K562 (cell line): ENCODE measurements at regions not wholly inside any gene's neighbourhood (a gene's known extent, or its start where the extent isn't known, plus 50 kb on each side); places are given as distances from the start of the nearest gene placed in this dataset.

Experiments used
- CREM ChIP-seq: IDR thresholded peaks from 2 replicates; pipeline ENCODE4 v1.6.1; 2014; ENCODE audit warnings: antibody characterized with exemption, low read depth
- ERF ChIP-seq: fragments of 450-650 bp; formaldehyde crosslinking; IDR thresholded peaks from 2 replicates; pipeline ENCODE4 v1.4.0; 2020; ENCODE audit warnings: mild to moderate bottlenecking, mixed read lengths
- HSF4 ChIP-seq: fragments of 250-450 bp; sonication (Bioruptor Pico); IDR thresholded peaks from 2 replicates; pipeline ENCODE4 v2.1.2; 2022; ENCODE audit warnings: mild to moderate bottlenecking, moderate library complexity, borderline replicate concordance
- MXI1 ChIP-seq: IDR thresholded peaks from 2 replicates; pipeline ENCODE4 v1.6.1; 2011; ENCODE audit warnings: low read depth, mild to moderate bottlenecking, improper control_type of control experiment, low read length
- RAD21 ChIP-seq, 2 experiments: fragments of 250-450 bp in 1 of 2; fragments of 450-650 bp in 1 of 2; sonication (Bioruptor Pico) in 1 of 2; formaldehyde crosslinking in 1 of 2; IDR thresholded peaks in 1 of 2; conservative IDR thresholded peaks in 1 of 2; 2 replicates each; pipeline versions ENCODE4 v1.4.0 to v1.8.0; 2020 to 2022; ENCODE audit warnings: mild to moderate bottlenecking in 2 of 2, moderate library complexity in 1 of 2
- SIN3B ChIP-seq: fragments of 450-650 bp; IDR thresholded peaks from 2 replicates; pipeline ENCODE4 v1.6.1; 2017; ENCODE audit warnings: low read depth, mild to moderate bottlenecking, moderate library complexity
- TRIM24 ChIP-seq, 2 experiments: fragments of 450-650 bp; IDR thresholded peaks; 2 replicates each; pipeline ENCODE4 v1.6.1; 2016
- ZBTB7A ChIP-seq: IDR thresholded peaks from 2 replicates; pipeline ENCODE4 v1.6.1; 2011; ENCODE audit warnings: low read depth, mild to moderate bottlenecking, low read length, moderate library complexity, borderline replicate concordance; ENCODE audit not compliant: control insufficient read depth
- TF ChIP-seq, protein P1 (sequence below): sonication (generic); formaldehyde crosslinking; IDR thresholded peaks from 2 replicates; pipeline ENCODE4 v1.9.0; 2022; ENCODE audit warnings: mild to moderate bottlenecking, missing genetic modification reagents
- TF ChIP-seq, protein P2 (sequence below), 3 experiments: IDR thresholded peaks in 2 of 3; conservative IDR thresholded peaks in 1 of 3; 2 replicates each; pipeline ENCODE4 v1.5.1; 2011 to 2012; ENCODE audit warnings: low read length in 3 of 3, mild to moderate bottlenecking in 3 of 3, control low read depth in 2 of 3, improper control_type of control experiment in 1 of 3, inconsistent platforms in 1 of 3, low read depth in 1 of 3, mixed read lengths in 1 of 3, moderate library complexity in 1 of 3; ENCODE audit not compliant: insufficient read depth in 2 of 3
- TF ChIP-seq, protein P3 (sequence below): fragments of 250-450 bp; sonication (Bioruptor Pico); IDR thresholded peaks from 2 replicates; pipeline ENCODE4 v1.4.0; 2020; ENCODE audit warnings: mild to moderate bottlenecking, moderate library complexity
- TF ChIP-seq, protein P4 (sequence below): fragments of 250-450 bp; sonication (Bioruptor Pico); IDR thresholded peaks from 2 replicates; pipeline ENCODE4 v1.5.0; 2020; ENCODE audit warnings: mild to moderate bottlenecking, borderline replicate concordance
- TF ChIP-seq, protein P5 (sequence below): sonication (generic); formaldehyde crosslinking; IDR thresholded peaks from 2 replicates; pipeline ENCODE4 v1.8.1; 2023; ENCODE audit warnings: mild to moderate bottlenecking, missing genetic modification reagents

DNA sequence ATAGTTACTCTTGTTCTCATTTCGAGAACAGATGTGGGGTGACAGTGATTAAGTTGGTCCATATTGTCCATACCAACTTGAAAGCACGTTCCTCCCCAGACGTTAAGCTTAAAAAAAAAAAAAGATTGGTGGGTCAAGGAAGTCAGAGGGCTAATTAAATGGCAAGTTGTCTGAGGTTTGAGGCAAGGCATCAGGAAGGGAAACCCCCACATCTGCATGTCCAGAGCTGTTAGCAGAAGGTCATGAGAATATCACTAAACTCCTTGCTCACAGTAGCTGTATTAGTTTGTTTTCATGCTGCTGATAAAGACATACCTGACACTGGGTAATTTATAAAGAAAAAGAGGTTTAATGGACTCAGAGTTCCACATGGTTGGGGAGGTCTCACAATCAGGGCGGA, 415.6 kb upstream of the FZD8 start:
- TF ChIP-seq HSF4 (CRISPR knock-in tag) (no peak), MXI1 (no peak), SIN3B (no peak), TRIM24 (IDR thresholded peaks at IDR 0.05) (no peak), CREM (no peak), ERF (CRISPR knock-in tag) (no peak), RAD21 (CRISPR knock-in tag; conservative IDR thresholded peaks at IDR 0.05 in 1 of 2, IDR thresholded peaks at IDR 0.05 in 1 of 2) (no peak), ZBTB7A (no peak)
- TF ChIP-seq, protein P1, sequence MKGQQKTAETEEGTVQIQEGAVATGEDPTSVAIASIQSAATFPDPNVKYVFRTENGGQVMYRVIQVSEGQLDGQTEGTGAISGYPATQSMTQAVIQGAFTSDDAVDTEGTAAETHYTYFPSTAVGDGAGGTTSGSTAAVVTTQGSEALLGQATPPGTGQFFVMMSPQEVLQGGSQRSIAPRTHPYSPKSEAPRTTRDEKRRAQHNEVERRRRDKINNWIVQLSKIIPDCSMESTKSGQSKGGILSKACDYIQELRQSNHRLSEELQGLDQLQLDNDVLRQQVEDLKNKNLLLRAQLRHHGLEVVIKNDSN (CRISPR knock-in tag): no peak
- TF ChIP-seq, protein P2, sequence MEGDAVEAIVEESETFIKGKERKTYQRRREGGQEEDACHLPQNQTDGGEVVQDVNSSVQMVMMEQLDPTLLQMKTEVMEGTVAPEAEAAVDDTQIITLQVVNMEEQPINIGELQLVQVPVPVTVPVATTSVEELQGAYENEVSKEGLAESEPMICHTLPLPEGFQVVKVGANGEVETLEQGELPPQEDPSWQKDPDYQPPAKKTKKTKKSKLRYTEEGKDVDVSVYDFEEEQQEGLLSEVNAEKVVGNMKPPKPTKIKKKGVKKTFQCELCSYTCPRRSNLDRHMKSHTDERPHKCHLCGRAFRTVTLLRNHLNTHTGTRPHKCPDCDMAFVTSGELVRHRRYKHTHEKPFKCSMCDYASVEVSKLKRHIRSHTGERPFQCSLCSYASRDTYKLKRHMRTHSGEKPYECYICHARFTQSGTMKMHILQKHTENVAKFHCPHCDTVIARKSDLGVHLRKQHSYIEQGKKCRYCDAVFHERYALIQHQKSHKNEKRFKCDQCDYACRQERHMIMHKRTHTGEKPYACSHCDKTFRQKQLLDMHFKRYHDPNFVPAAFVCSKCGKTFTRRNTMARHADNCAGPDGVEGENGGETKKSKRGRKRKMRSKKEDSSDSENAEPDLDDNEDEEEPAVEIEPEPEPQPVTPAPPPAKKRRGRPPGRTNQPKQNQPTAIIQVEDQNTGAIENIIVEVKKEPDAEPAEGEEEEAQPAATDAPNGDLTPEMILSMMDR (IDR thresholded peaks at IDR 0.05 in 2 of 3, conservative IDR thresholded peaks at IDR 0.05 in 1 of 3; ENCODE audit: insufficient read depth in 2 of 3, low read depth in 1 of 3, low read length in 3 of 3): no peak
- TF ChIP-seq, protein P3, sequence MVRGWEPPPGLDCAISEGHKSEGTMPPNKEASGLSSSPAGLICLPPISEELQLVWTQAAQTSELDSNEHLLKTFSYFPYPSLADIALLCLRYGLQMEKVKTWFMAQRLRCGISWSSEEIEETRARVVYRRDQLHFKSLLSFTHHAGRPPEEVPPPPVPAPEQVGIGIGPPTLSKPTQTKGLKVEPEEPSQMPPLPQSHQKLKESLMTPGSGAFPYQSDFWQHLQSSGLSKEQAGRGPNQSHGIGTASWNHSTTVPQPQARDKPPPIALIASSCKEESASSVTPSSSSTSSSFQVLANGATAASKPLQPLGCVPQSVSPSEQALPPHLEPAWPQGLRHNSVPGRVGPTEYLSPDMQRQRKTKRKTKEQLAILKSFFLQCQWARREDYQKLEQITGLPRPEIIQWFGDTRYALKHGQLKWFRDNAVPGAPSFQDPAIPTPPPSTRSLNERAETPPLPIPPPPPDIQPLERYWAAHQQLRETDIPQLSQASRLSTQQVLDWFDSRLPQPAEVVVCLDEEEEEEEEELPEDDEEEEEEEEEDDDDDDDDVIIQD (CRISPR knock-in tag): no peak
- TF ChIP-seq, protein P4, sequence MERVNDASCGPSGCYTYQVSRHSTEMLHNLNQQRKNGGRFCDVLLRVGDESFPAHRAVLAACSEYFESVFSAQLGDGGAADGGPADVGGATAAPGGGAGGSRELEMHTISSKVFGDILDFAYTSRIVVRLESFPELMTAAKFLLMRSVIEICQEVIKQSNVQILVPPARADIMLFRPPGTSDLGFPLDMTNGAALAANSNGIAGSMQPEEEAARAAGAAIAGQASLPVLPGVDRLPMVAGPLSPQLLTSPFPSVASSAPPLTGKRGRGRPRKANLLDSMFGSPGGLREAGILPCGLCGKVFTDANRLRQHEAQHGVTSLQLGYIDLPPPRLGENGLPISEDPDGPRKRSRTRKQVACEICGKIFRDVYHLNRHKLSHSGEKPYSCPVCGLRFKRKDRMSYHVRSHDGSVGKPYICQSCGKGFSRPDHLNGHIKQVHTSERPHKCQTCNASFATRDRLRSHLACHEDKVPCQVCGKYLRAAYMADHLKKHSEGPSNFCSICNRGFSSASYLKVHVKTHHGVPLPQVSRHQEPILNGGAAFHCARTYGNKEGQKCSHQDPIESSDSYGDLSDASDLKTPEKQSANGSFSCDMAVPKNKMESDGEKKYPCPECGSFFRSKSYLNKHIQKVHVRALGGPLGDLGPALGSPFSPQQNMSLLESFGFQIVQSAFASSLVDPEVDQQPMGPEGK (CRISPR knock-in tag): no peak
- TF ChIP-seq, protein P5, sequence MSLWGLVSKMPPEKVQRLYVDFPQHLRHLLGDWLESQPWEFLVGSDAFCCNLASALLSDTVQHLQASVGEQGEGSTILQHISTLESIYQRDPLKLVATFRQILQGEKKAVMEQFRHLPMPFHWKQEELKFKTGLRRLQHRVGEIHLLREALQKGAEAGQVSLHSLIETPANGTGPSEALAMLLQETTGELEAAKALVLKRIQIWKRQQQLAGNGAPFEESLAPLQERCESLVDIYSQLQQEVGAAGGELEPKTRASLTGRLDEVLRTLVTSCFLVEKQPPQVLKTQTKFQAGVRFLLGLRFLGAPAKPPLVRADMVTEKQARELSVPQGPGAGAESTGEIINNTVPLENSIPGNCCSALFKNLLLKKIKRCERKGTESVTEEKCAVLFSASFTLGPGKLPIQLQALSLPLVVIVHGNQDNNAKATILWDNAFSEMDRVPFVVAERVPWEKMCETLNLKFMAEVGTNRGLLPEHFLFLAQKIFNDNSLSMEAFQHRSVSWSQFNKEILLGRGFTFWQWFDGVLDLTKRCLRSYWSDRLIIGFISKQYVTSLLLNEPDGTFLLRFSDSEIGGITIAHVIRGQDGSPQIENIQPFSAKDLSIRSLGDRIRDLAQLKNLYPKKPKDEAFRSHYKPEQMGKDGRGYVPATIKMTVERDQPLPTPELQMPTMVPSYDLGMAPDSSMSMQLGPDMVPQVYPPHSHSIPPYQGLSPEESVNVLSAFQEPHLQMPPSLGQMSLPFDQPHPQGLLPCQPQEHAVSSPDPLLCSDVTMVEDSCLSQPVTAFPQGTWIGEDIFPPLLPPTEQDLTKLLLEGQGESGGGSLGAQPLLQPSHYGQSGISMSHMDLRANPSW (CRISPR knock-in tag): no peak
